ENCODE measurements at regions not wholly inside any gene's neighbourhood (a gene's known extent, or its start where the extent isn't known, plus 50 kb on each side); places are given as distances from the start of the nearest gene placed in this dataset.

GRCh38 chr11:30120045-30120589 lies 103.3 kb upstream of the KCNA4 start:
- POLR2A ChIA-PET, result no interaction called here
- Histone ChIP-seq H3K9me3 (no peaks in the 10 kb centered on the region), H3K27me3 (replicated peaks; ENCODE audit: control insufficient read depth, insufficient read depth, low read length) (no peaks in the 10 kb centered on the region), H3K4me1 (no peaks in the 10 kb centered on the region), H3K4me3 (ENCODE audit: low read depth, low read length) (no peak overlapping the region), H3K36me3 (ENCODE audit: control insufficient read depth, insufficient read depth, low read length) (no peaks in the 10 kb centered on the region)
- H3K27ac Mint-ChIP-seq (ENCODE audit: unreplicated experiment), result no peak overlapping the region
- CTCF ChIA-PET, result no interaction called here
- H3K4me1 Mint-ChIP-seq (ENCODE audit: low read depth, unreplicated experiment), result no peaks in the 10 kb centered on the region
- no peaks in the 10 kb centered on the region for H3K36me3 Mint-ChIP-seq (ENCODE audit: insufficient read depth, unreplicated experiment)
- TF ChIP-seq CTCF (IDR thresholded peaks at IDR 0.05; ENCODE audit: insufficient read depth in 1 of 2, low read depth in 1 of 2, low read length in 1 of 2, severe bottlenecking in 1 of 2, unreplicated experiment in 1 of 2), result no peak
- intact Hi-C loops (cut with micrococcal nuclease; ENCODE audit: unreplicated experiment), result no loop called here
- no peak overlapping the region for H3K4me3 Mint-ChIP-seq (ENCODE audit: unreplicated experiment)
- H3K9me3 Mint-ChIP-seq (ENCODE audit: unreplicated experiment), result no peaks in the 10 kb centered on the region
- no peaks in the 10 kb centered on the region for H3K27me3 Mint-ChIP-seq (ENCODE audit: insufficient read depth, unreplicated experiment)
- no peak for DNase-seq
- BruUV-seq (replicated peaks), result no TSS peak

GRCh38 chr11:30125456-30125855 lies 105.4 kb upstream of the FSHB start:
- no peak for DNase-seq
- no TSS peak for BruUV-seq (replicated peaks)
- Histone ChIP-seq H3K36me3 (ENCODE audit: control insufficient read depth, insufficient read depth, low read length) (no peaks in the 10 kb centered on the region), H3K9me3 (no peaks in the 10 kb centered on the region), H3K4me3 (ENCODE audit: low read depth, low read length) (no peak overlapping the region), H3K4me1 (no peaks in the 10 kb centered on the region), H3K27me3 (replicated peaks; ENCODE audit: control insufficient read depth, insufficient read depth, low read length) (no peaks in the 10 kb centered on the region)
- intact Hi-C loops (cut with micrococcal nuclease; ENCODE audit: unreplicated experiment), result no loop called here
- H3K4me1 Mint-ChIP-seq (ENCODE audit: low read depth, unreplicated experiment), result no peaks in the 10 kb centered on the region
- POLR2A ChIA-PET, result interaction anchor here (0.7 kb wide), 1 partner anchor 701 kb away, joined by 5 read pairs; no protein-coding TSS in a partner anchor
- peaks cover 2% of the 10 kb centered on the region for H3K27me3 Mint-ChIP-seq (ENCODE audit: insufficient read depth, unreplicated experiment)
- no peak overlapping the region for H3K27ac Mint-ChIP-seq (ENCODE audit: unreplicated experiment)
- no peaks in the 10 kb centered on the region for H3K9me3 Mint-ChIP-seq (ENCODE audit: unreplicated experiment)
- TF ChIP-seq CTCF (IDR thresholded peaks at IDR 0.05; ENCODE audit: insufficient read depth in 1 of 2, low read depth in 1 of 2, low read length in 1 of 2, severe bottlenecking in 1 of 2, unreplicated experiment in 1 of 2), result no peak
- H3K36me3 Mint-ChIP-seq (ENCODE audit: insufficient read depth, unreplicated experiment), result no peaks in the 10 kb centered on the region
- H3K4me3 Mint-ChIP-seq (ENCODE audit: unreplicated experiment), result no peak overlapping the region
- CTCF ChIA-PET, result no interaction called here

- Histone ChIP-seq H3K36me3 (ENCODE audit: control insufficient read depth, insufficient read depth, low read length) (no peaks in the 10 kb centered on the region), H3K27me3 (replicated peaks; ENCODE audit: control insufficient read depth, insufficient read depth, low read length) (no peaks in the 10 kb centered on the region), H3K9me3 (no peaks in the 10 kb centered on the region), H3K4me3 (ENCODE audit: low read depth, low read length) (no peak overlapping the region), H3K4me1 (no peaks in the 10 kb centered on the region)
- Mint-ChIP-seq H3K27me3 (ENCODE audit: insufficient read depth, unreplicated experiment) (peaks cover 2% of the 10 kb centered on the region), H3K36me3 (ENCODE audit: insufficient read depth, unreplicated experiment) (no peaks in the 10 kb centered on the region), H3K4me3 (ENCODE audit: unreplicated experiment) (no peak overlapping the region), H3K9me3 (ENCODE audit: unreplicated experiment) (no peaks in the 10 kb centered on the region), H3K4me1 (ENCODE audit: low read depth, unreplicated experiment) (peaks cover 5% of the 10 kb centered on the region), H3K27ac (ENCODE audit: unreplicated experiment) (no peak overlapping the region)
- intact Hi-C loops (cut with micrococcal nuclease; ENCODE audit: unreplicated experiment), result no loop called here
- ChIA-PET POLR2A (interaction anchor here (1.6 kb wide), 1 partner anchor 194 kb away, joined by 6 read pairs; the partner anchor contains the start of gene ARL14EP), CTCF (interaction anchor here (0.6 to 2.2 kb wide), 14 partner anchors 13 to 206 kb away, joined by 3 to 19 read pairs (median 3); partner anchors contain the start of gene ARL14EP)
- BruUV-seq (replicated peaks), result no TSS peak
- peak in 1 of 2 experiments; percentile 25 for DNase-seq
- TF ChIP-seq CTCF (IDR thresholded peaks at IDR 0.05; ENCODE audit: insufficient read depth in 1 of 2, low read depth in 1 of 2, low read length in 1 of 2, severe bottlenecking in 1 of 2, unreplicated experiment in 1 of 2), result peak in 1 of 2 experiments; percentile 66
Observed at GRCh38 chr11:30128269-30128932, 102.4 kb upstream of the FSHB start.
